HG03039 (cell line): ENCODE measurements at regions not wholly inside any gene's neighbourhood (a gene's known extent, or its start where the extent isn't known, plus 50 kb on each side); places are given as distances from the start of the nearest gene placed in this dataset.
"Not testable (repeated sequence)": the region's sequence is repeated elsewhere in the genome, so short reads cannot be mapped to it uniquely, and the experiment has no call there.

Experiments
- ATAC-seq: cut with Tn5 transposase; IDR thresholded peaks from one replicate; pipeline ENCODE4 v1.9.1; 2021; ENCODE audit warnings: mild to moderate bottlenecking, moderate library complexity; ENCODE audit not compliant: unreplicated experiment

- ATAC-seq: no peak
These were observed 450.0 kb upstream of the SLC10A2 start for GRCh38 chr13:103516015-103516795.

DNA sequence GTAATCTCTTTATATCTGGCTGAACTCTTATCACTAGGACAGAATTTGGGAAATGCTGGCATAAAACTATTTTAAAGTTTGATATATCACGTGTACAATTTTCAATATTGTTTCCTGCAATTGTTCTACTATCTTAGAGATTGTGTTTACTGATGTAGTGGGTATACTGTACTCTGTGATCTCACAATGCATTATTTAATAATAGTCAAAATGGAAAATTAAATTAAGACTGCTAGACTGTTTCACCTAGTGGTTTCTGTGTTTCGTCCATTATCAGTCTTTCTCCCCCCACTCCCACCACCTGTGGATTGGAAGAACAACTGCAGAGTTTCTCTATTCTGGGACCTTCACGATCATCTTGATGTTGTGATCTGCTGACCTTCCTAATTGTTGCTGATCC is 449.2 kb upstream of the SLC10A2 start:
- no peak for ATAC-seq

DNA sequence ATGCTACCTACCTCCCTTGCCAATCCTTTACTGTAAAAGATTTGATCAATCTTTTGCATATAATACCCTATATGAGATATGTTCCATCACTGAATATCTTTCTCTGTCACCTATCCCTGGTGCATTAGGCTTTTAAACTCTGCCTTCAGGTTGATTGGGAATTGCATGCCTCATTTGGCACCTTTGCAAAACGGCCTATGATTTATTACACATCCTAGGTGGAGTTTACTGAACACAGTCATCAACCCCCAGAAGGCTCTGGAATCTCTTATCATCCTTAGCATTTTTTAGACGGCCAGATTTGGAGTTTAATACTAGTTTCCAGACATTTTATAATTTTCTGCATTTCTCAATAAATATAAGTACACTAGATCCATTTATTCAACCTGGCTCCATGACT is 448.4 kb upstream of the SLC10A2 start:
- no peak for ATAC-seq

- no peak for ATAC-seq
These were observed 448.0 kb upstream of the SLC10A2 start for GRCh38 chr13:103514188-103514587.

GRCh38 chr13:103510007-103510535 is 443.9 kb upstream of the SLC10A2 start:
- no peak for ATAC-seq

GRCh38 chr13:103497404-103497803 is 431.2 kb upstream of the SLC10A2 start:
- no peak for ATAC-seq

- ATAC-seq: no peak
These were observed 421.6 kb upstream of the SLC10A2 start for GRCh38 chr13:103487841-103488240.

- ATAC-seq: no peak
These were observed 406.9 kb upstream of the SLC10A2 start for GRCh38 chr13:103473081-103473480.

DNA sequence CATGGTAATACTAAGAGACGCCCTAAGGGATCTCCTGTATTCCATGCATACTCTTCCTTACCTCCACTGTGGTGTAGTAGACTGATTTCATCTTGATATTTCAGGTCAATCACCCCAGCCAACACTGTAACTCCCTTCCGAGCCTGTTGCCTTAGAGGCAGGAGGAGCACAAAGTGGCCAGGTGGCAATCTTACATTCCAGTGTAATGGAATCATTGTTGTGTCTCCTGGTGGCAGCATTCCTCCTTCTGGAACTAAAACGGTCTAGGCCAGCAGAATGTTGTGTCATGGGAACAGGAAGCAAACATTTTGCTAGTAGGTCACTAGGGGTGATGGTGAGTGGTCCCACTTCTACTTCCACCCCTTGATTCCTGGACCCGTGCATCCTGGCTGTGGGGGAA is 405.7 kb upstream of the SLC10A2 start:
- ATAC-seq: no peak

DNA sequence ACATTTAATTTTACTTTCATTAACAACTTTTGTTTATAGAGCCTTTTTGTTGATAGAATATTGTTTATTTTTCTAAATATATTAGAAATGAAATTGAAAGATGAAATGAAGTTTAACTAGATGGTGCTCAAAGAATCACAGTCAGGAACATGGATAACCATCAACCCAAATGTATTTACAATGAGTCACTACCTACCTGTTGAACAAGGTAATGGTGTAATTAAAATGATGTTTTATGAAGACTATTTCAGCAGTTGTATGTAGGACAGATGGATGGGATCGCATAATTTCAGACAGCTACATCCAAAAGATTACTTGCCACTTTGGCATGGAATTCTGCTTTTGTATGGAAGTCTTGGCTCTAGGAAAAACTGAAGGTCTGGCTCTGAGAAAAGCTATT is 403.6 kb upstream of the SLC10A2 start:
- no peak for ATAC-seq

- ATAC-seq: no peak
These were observed 400.5 kb upstream of the SLC10A2 start for GRCh38 chr13:103466761-103467160.

- ATAC-seq: not testable (repeated sequence)
These were observed 394.0 kb upstream of the SLC10A2 start for GRCh38 chr13:103460246-103460645.

- ATAC-seq: not testable (repeated sequence)
These were observed 390.8 kb upstream of the SLC10A2 start for GRCh38 chr13:103457050-103457449.

- ATAC-seq: no peak
These were observed 385.4 kb upstream of the SLC10A2 start for GRCh38 chr13:103451656-103452055.

- no peak for ATAC-seq
These were observed 377.4 kb upstream of the SLC10A2 start for GRCh38 chr13:103443604-103444003.

GRCh38 chr13:103437651-103438050 is 371.4 kb upstream of the SLC10A2 start:
- no peak for ATAC-seq

DNA sequence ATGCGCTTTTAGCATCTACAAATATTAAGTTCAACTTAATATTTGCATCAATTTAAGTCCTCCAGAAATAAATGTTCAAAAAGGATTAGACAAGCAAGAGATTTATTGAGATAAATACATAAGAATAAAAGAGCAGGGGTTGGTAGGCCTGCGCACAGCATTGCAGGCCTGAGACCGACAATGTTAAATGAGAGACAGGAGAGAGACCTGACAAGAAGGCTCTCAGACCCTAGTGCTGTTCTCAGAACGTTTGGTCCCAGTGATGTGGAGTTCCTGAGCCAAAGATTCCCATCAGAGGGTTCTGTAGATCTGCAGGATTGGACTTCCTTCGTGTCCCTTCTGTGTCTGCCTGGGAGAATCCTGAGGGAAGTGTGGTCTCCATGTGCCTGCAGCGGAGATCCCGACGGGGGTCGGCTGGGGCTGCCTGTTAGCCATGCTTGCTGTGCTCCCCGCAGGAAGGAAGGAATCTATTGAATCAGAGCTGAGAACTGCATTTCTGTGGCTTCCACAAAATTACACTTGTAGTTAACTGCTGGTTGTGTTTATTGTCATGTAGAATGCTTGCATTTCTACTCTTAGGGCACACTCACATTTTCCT is 369.9 kb upstream of the SLC10A2 start:
- ATAC-seq: no peak

GRCh38 chr13:103431856-103432255 is 365.6 kb upstream of the SLC10A2 start:
- no peak for ATAC-seq

- ATAC-seq: no peak
These were observed 364.2 kb upstream of the SLC10A2 start for GRCh38 chr13:103430368-103430767.

- ATAC-seq: no peak
These were observed 343.8 kb upstream of the SLC10A2 start for GRCh38 chr13:103410002-103410401.

DNA sequence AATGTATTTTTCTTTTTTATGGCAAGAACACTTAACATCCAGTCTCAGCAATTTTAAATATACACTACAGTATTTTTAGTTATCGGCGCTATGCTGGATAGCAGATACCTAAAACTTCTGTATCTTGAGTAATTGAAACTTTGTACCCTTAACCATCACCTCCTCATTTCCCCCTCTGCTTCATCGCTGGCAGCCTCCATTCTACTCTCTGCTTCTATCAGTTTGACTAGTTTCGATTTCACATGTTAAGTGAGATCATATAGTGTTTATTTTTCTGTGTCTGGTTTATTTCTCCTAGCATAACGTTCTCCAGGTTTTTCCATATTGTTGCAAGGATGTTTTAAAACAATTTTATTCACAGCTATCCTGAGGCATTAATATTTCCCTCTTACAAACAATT is 340.8 kb upstream of the SLC10A2 start:
- no peak for ATAC-seq

GRCh38 chr13:103405297-103405696 is 339.1 kb upstream of the SLC10A2 start:
- no peak for ATAC-seq
